HepG2 (cell line): ENCODE measurements at regions not wholly inside any gene's neighbourhood (a gene's known extent, or its start where the extent isn't known, plus 50 kb on each side); places are given as distances from the start of the nearest gene placed in this dataset.

Source experiments
- NR1H2 ChIP-seq: sonication (generic); formaldehyde crosslinking; IDR thresholded peaks from 2 replicates; pipeline ENCODE4 v1.8.1; 2022; ENCODE audit warnings: low read depth, missing genetic modification reagents, borderline replicate concordance
- TAF15 ChIP-seq: fragments of 200-400 bp; formaldehyde crosslinking; IDR thresholded peaks from one replicate; pipeline ENCODE4 v1.6.1; 2018; ENCODE audit warnings: mild to moderate bottlenecking, low read depth, low read length; ENCODE audit not compliant: poor library complexity, severe bottlenecking
- ZBTB40 ChIP-seq, 2 experiments: fragments of 450-650 bp in 1 of 2; sonication (generic) in 1 of 2; formaldehyde crosslinking in 1 of 2; IDR thresholded peaks; 2 replicates each; pipeline versions ENCODE4 v1.6.1 to v1.8.0; 2016 to 2022; ENCODE audit warnings: antibody characterized with exemption in 1 of 2, mild to moderate bottlenecking in 1 of 2, missing genetic modification reagents in 1 of 2
- ZNF567 ChIP-seq: sonication (generic); formaldehyde crosslinking; IDR thresholded peaks from 2 replicates; pipeline ENCODE4 v1.8.1; 2023; ENCODE audit warnings: mild to moderate bottlenecking, missing genetic modification reagents, borderline replicate concordance
- TF ChIP-seq, protein P1 (sequence below): fragments of 450-650 bp; IDR thresholded peaks from 2 replicates; pipeline ENCODE4 v1.6.1; 2017

DNA sequence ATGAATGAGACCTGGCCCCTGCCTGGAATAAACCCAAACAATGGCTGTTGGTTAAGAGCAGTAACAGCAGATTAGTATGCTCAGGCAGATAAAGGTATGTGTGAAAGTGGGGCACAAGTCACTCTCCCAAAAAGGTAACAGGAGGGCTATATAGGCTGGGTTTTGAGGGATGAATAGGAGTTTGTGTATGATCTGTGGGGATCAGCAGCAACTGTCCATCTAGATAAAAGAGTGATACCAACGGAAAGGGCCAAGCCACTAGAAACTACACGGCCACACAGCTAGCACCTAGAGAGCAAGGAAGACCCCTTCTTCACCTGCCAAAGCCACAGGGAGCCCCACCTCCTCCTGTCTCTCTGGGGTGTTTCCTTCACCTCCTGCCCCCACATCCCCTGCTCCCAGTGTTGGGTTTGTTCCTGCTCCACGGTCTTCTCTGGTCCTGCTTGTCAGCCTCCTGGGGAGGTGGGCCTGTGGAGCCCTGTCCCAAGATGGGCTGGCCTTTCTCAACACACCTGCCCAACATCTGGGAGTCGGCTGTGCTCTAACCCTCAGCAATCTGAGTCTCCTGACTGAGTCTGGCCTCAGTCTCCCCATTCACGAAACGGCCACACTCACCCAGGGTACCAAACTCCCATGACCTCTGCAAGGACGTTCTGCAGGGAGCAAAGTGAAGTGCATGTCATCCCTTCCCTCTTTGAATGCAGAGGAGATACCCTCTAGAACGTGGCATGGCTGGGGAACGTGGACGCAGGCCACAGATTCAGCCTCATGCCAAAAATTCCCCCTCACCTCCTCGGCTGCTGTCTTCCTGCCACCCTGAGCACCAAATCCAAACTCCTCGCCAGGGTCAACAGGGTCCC, 108.2 kb downstream of the NCOR2 start (continued):
- no peak for TF ChIP-seq ZBTB40 (IDR thresholded peaks at IDR 0.05)
- no peak for TF ChIP-seq ZBTB40 (CRISPR knock-in tag; IDR thresholded peaks at IDR 0.05)
- TF ChIP-seq NR1H2 (CRISPR knock-in tag) = no peak
- TF ChIP-seq TAF15 = no peak
- TF ChIP-seq, protein P1, sequence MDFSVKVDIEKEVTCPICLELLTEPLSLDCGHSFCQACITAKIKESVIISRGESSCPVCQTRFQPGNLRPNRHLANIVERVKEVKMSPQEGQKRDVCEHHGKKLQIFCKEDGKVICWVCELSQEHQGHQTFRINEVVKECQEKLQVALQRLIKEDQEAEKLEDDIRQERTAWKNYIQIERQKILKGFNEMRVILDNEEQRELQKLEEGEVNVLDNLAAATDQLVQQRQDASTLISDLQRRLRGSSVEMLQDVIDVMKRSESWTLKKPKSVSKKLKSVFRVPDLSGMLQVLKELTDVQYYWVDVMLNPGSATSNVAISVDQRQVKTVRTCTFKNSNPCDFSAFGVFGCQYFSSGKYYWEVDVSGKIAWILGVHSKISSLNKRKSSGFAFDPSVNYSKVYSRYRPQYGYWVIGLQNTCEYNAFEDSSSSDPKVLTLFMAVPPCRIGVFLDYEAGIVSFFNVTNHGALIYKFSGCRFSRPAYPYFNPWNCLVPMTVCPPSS = no peak
- no peak for TF ChIP-seq ZNF567
